ENCODE measurements at regions not wholly inside any gene's neighbourhood (a gene's known extent, or its start where the extent isn't known, plus 50 kb on each side); places are given as distances from the start of the nearest gene placed in this dataset.
"Not testable (repeated sequence)": the region's sequence is repeated elsewhere in the genome, so short reads cannot be mapped to it uniquely, and the experiment has no call there.

DNA sequence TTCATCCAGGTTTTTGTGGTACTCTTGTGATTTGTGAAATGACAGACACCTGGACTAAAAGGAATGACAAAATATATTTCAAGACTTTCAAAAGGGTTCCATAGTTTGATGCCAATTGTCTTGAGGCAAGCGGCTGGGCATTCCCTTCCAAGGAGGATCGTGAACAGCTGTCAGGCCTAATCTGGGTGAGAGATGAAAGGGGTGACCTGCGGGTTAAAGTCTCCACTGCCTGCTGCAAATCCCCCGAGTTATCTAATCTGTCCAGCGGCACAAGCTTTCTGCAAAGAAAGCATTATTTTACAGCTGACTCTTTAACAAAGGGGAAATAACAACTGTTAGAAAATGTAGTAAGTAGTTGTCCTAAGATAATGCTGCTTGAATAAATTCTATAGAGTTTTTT lies 128.7 kb upstream of the MB21D2 start:
- no peaks in the 10 kb centered on the region for H3K9me3 ChIP-seq (ENCODE audit: insufficient read depth, low read depth, low read length)
- no peaks in the 10 kb centered on the region for H3K27me3 ChIP-seq (ENCODE audit: insufficient read depth, low read length)
- H3K9ac ChIP-seq (ENCODE audit: low read depth, low read length) = no peak overlapping the region
- H3K4me3 ChIP-seq (ENCODE audit: low read length) = no peak overlapping the region
- WGBS = 83% methylated on average over 5 of the region's 5 CpGs
- H3K27ac ChIP-seq (ENCODE audit: low read depth, low read length) = no peak overlapping the region
- H3K36me3 ChIP-seq (ENCODE audit: insufficient read depth, low read length) = no peaks in the 10 kb centered on the region
- no peaks in the 10 kb centered on the region for H3K4me1 ChIP-seq (ENCODE audit: insufficient read depth, low read length)

DNA sequence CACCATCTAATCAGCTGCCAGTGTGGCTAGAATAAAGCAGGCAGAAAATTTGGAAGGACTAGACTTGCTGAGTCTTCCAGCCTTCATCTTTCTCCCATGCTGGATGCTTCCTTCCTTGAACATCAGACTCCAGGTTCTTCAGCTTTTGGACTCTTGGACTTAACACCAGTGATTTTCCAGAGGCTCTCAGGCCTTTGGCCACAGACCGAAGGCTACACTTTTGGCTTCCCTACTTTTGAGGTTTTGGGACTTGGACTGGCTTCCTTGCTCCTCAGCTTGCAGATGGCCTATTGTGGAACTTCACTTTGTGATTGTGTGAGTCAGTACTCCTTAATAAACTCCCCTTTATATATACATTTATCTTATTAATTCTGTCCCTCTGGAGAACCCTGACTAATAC lies 129.8 kb upstream of the MB21D2 start:
- not testable (repeated sequence) for H3K36me3 ChIP-seq (ENCODE audit: insufficient read depth, low read length); H3K27me3 ChIP-seq (ENCODE audit: insufficient read depth, low read length); H3K9me3 ChIP-seq (ENCODE audit: insufficient read depth, low read depth, low read length); H3K9ac ChIP-seq (ENCODE audit: low read depth, low read length); H3K27ac ChIP-seq (ENCODE audit: low read depth, low read length); H3K4me1 ChIP-seq (ENCODE audit: insufficient read depth, low read length); H3K4me3 ChIP-seq (ENCODE audit: low read length)
- WGBS = 97% methylated on average over 1 of the region's 1 CpG

DNA sequence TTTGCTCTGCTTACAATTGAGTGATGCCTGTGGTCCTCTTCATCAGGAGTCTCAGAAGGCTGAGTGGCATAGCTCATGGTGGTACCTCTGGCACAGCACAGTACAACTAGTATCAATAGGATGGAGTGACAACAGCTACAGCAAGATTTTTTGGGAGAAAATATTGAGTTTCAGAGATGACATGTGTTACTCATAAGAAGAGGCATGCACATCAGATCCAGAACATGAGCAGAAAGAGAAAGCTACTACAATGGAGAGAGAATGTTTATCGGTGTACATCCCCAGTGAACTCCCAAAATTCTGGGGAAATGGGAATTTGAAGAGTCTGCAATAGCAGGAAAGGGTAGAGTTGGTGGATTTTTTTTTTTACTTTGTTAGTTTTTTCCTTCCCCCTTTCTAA lies 130.5 kb upstream of the MB21D2 start:
- WGBS = 100% methylated on average over 1 of the region's 1 CpG
- Histone ChIP-seq H3K36me3 (ENCODE audit: insufficient read depth, low read length) (no peaks in the 10 kb centered on the region), H3K9ac (ENCODE audit: low read depth, low read length) (no peak overlapping the region), H3K27me3 (ENCODE audit: insufficient read depth, low read length) (no peaks in the 10 kb centered on the region), H3K27ac (ENCODE audit: low read depth, low read length) (no peak overlapping the region), H3K9me3 (ENCODE audit: insufficient read depth, low read depth, low read length) (no peaks in the 10 kb centered on the region), H3K4me1 (ENCODE audit: insufficient read depth, low read length) (no peaks in the 10 kb centered on the region), H3K4me3 (ENCODE audit: low read length) (no peak overlapping the region)

DNA sequence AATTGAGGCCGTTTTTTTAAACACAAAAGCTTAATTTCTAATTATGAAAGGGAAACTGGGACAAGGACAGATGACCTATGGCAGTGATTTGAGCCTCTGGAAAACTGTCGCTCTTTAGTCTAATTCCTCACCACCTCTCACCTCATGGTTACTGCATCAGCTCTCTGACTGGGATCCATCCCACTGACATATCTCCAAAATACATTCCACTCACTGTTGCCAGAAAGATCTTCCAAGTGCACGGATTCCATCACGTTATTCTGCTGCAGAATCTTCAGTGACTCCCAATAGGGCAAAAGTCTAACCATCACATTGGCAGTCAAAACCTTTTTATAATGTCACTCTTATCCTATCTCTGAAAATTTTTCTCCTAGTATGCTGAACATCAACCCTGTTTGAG lies 132.3 kb upstream of the MB21D2 start:
- H3K27me3 ChIP-seq (ENCODE audit: insufficient read depth, low read length) = no peaks in the 10 kb centered on the region
- no peak overlapping the region for H3K27ac ChIP-seq (ENCODE audit: low read depth, low read length)
- no peaks in the 10 kb centered on the region for H3K9me3 ChIP-seq (ENCODE audit: insufficient read depth, low read depth, low read length)
- H3K9ac ChIP-seq (ENCODE audit: low read depth, low read length) = no peak overlapping the region
- H3K4me3 ChIP-seq (ENCODE audit: low read length) = no peak overlapping the region
- H3K36me3 ChIP-seq (ENCODE audit: insufficient read depth, low read length) = no peaks in the 10 kb centered on the region
- no peaks in the 10 kb centered on the region for H3K4me1 ChIP-seq (ENCODE audit: insufficient read depth, low read length)
- 97% methylated on average over 4 of the region's 4 CpGs for WGBS

DNA sequence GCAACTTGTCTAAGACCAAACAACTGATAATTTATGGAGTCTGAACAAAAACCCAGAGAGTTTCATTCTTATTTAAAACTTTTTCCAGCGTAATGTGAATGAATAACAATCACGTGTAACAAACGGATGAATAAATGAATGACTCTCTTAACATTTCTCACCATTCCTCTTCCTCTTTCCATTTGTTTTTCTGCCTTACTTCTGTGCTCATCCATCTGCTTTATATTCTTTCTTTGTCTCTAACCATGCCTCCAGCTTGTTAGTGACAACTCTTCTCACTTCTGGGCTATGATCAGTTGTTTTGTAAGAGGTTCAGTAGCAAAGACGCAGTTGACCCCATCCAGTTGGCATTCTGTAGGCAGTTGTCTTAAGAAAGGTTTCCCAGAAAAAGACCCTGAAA lies 133.7 kb upstream of the MB21D2 start:
- Histone ChIP-seq H3K9ac (ENCODE audit: low read depth, low read length) (no peak overlapping the region), H3K27ac (ENCODE audit: low read depth, low read length) (no peak overlapping the region), H3K27me3 (ENCODE audit: insufficient read depth, low read length) (no peaks in the 10 kb centered on the region), H3K36me3 (ENCODE audit: insufficient read depth, low read length) (no peaks in the 10 kb centered on the region), H3K9me3 (ENCODE audit: insufficient read depth, low read depth, low read length) (no peaks in the 10 kb centered on the region), H3K4me1 (ENCODE audit: insufficient read depth, low read length) (no peaks in the 10 kb centered on the region), H3K4me3 (ENCODE audit: low read length) (no peak overlapping the region)
- 96% methylated on average over 4 of the region's 4 CpGs for WGBS

DNA sequence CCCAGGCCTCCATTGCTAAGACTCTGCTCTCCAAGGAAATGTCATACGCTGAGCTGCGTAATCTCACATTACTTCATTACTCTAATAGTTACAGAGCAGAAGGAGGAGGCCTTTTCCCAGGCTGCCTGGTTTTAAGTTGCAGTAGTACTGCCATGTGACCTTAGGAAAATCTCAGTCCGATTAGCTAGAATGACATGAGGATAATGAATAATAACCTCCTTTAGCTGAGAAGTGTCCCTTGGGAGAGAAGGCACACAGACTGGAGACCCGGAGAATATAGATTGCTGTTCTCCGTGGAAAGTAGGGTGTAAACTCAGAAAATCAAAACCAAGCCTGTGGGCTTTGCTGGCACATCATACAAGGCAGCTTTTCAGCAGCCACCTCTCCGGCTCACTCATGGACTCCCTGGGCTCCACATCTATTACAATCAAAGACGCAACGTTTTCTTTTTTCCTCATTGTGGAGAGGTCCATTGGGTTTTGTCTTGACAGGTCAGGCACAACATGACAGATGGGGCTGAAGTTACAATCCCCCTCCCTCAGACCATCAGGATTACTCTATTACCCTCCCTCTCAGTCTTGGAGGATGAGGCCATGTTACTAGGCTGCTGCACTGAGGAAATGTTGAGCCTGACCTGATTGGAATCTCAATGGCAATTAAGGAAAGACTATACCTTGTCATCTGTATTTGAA lies 134.8 kb upstream of the MB21D2 start:
- Histone ChIP-seq H3K4me3 (ENCODE audit: low read length) (no peak overlapping the region), H3K9me3 (ENCODE audit: insufficient read depth, low read depth, low read length) (no peaks in the 10 kb centered on the region), H3K27me3 (ENCODE audit: insufficient read depth, low read length) (no peaks in the 10 kb centered on the region), H3K4me1 (ENCODE audit: insufficient read depth, low read length) (no peaks in the 10 kb centered on the region), H3K36me3 (ENCODE audit: insufficient read depth, low read length) (no peaks in the 10 kb centered on the region), H3K27ac (ENCODE audit: low read depth, low read length) (no peak overlapping the region), H3K9ac (ENCODE audit: low read depth, low read length) (no peak overlapping the region)
- WGBS = 93% methylated on average over 8 of the region's 8 CpGs

DNA sequence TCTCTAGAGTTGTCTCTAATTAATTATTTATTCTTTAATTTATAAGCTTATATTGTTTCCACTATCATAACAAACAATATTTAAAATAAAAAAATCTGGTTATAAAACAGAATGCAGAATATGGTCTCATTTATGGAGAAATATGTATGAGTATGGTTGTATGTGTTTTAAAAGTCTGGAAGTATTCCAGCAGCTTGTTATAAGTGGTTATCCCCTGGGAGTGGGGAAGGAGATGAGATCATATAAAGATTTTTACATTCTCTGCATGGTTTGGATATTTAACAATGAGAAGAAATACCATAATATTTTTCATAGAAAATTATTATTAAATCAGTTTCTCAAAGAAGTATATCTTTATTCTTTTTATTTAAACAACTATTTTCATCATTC lies 135.4 kb upstream of the MB21D2 start:
- Histone ChIP-seq H3K27ac (ENCODE audit: low read depth, low read length) (no peak overlapping the region), H3K27me3 (ENCODE audit: insufficient read depth, low read length) (no peaks in the 10 kb centered on the region), H3K9me3 (ENCODE audit: insufficient read depth, low read depth, low read length) (no peaks in the 10 kb centered on the region)

DNA sequence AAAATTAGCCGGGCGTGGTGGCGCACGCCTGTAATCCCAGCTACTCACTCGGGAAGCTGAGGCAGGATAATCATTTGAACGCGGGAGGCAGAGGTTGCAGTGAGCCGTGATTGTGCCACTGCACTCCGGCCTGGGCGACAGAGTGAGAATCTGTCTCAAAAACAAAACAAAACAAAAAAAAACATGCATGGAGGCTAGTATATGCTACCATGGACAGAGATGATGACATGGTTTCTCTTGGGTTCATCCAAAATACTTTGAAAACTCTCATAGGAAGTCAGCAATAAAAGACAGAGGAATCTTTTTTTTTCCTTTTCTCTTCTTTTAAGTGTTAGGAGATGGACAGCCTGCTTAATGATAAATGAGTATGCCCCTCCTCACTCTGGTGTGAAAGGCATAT lies 137.7 kb upstream of the MB21D2 start:
- Histone ChIP-seq H3K9ac (ENCODE audit: low read depth, low read length) (no peak overlapping the region), H3K27ac (ENCODE audit: low read depth, low read length) (no peak overlapping the region), H3K4me1 (ENCODE audit: insufficient read depth, low read length) (no peaks in the 10 kb centered on the region), H3K9me3 (ENCODE audit: insufficient read depth, low read depth, low read length) (no peaks in the 10 kb centered on the region), H3K4me3 (ENCODE audit: low read length) (no peak overlapping the region), H3K27me3 (ENCODE audit: insufficient read depth, low read length) (no peaks in the 10 kb centered on the region), H3K36me3 (ENCODE audit: insufficient read depth, low read length) (no peaks in the 10 kb centered on the region)
- 89% methylated on average over 10 of the region's 10 CpGs for WGBS

More for the DNA sequence above, 135.4 kb upstream of the MB21D2 start:
- no peak overlapping the region for H3K9ac ChIP-seq (ENCODE audit: low read depth, low read length)
- no peak overlapping the region for H3K4me3 ChIP-seq (ENCODE audit: low read length)
- H3K4me1 ChIP-seq (ENCODE audit: insufficient read depth, low read length) = no peaks in the 10 kb centered on the region
- no peaks in the 10 kb centered on the region for H3K36me3 ChIP-seq (ENCODE audit: insufficient read depth, low read length)

DNA sequence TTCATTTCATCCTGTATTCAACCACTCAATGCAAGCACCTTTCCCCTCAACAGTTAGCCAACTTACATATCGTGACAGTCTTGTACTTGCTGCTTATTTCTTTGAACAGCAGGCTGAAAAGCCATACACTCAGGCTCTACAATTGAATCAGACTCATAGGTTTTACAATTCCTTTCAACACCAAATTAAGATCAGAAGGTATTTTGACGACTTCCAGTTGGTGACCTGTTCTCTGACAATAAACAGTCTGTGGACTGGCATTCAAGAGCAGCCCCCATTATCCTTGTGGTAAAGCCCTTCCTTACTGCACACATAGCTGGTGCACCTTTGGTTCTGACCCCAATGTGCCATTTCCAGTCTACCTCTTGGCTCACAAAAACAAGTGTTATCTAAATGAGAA lies 140.0 kb upstream of the MB21D2 start:
- Histone ChIP-seq H3K27me3 (ENCODE audit: insufficient read depth, low read length) (no peaks in the 10 kb centered on the region), H3K27ac (ENCODE audit: low read depth, low read length) (no peak overlapping the region), H3K9ac (ENCODE audit: low read depth, low read length) (no peak overlapping the region), H3K9me3 (ENCODE audit: insufficient read depth, low read depth, low read length) (no peaks in the 10 kb centered on the region), H3K4me3 (ENCODE audit: low read length) (no peak overlapping the region), H3K36me3 (ENCODE audit: insufficient read depth, low read length) (no peaks in the 10 kb centered on the region), H3K4me1 (ENCODE audit: insufficient read depth, low read length) (no peaks in the 10 kb centered on the region)
- 86% methylated on average over 2 of the region's 2 CpGs for WGBS

DNA sequence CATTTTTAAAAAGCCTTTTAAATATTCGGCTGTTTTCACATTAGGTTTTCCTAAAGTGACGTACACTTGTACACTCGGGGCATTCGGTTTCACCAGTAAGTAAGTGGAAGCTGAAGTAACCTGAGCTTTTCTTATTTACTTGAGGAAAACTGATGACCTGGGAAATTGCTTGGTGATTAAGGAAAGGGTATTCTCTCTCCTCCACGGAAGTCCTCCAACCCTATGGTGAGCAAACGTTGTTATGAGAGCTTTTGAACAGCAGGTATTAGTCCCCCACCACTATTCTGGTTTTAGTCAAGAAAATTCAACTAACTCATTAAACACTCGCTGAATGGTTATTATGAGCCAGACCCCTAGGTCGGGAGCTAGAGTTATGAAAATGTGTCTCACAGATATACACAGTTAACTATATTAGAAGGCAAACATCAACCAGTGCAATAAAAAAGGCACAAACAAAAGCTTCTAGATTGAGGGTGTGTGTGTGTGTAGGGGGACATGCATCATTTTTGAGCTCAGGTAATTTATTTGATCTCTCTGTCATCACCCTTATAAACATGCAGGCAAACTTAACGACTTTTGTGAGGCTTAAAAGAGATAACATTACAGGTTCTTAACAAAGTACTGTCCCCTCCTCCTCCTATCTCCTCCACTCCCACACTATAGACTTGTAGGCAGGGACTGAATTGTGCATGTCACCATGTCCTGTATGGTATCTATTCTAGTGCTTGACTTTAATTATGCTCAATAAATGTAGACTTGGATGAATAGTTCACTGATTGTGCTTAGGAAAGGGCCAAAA lies 143.3 kb upstream of the MB21D2 start:
- Histone ChIP-seq H3K4me1 (ENCODE audit: insufficient read depth, low read length) (no peaks in the 10 kb centered on the region), H3K9ac (ENCODE audit: low read depth, low read length) (no peak overlapping the region), H3K27ac (ENCODE audit: low read depth, low read length) (no peak overlapping the region), H3K4me3 (ENCODE audit: low read length) (no peak overlapping the region), H3K27me3 (ENCODE audit: insufficient read depth, low read length) (no peaks in the 10 kb centered on the region), H3K9me3 (ENCODE audit: insufficient read depth, low read depth, low read length) (no peaks in the 10 kb centered on the region), H3K36me3 (ENCODE audit: insufficient read depth, low read length) (no peaks in the 10 kb centered on the region)
- 99% methylated on average over 7 of the region's 9 CpGs for WGBS

DNA sequence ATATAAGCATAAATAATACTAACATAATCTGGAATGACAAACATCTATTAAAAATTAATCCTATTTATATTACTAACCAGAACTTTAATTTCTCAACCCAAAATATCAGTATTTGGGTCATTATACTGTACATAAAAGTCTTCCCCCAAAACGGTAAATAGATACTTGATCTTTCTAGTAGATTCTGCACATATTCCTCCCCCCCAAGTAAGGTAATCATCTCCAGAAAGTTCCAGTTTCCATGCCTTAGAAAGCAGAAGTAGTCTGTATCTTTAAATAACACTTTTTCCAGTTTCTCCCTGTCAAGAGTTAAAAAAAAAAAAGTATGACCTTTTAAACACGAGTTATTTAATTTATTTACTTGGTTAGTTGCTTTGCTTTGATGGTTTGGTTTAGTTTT lies 150.7 kb upstream of the MB21D2 start:
- Histone ChIP-seq H3K9ac (ENCODE audit: low read depth, low read length) (no peak overlapping the region), H3K27me3 (ENCODE audit: insufficient read depth, low read length) (no peaks in the 10 kb centered on the region), H3K27ac (ENCODE audit: low read depth, low read length) (no peak overlapping the region), H3K4me3 (ENCODE audit: low read length) (no peak overlapping the region), H3K4me1 (ENCODE audit: insufficient read depth, low read length) (no peaks in the 10 kb centered on the region), H3K36me3 (ENCODE audit: insufficient read depth, low read length) (no peaks in the 10 kb centered on the region), H3K9me3 (ENCODE audit: insufficient read depth, low read depth, low read length) (no peaks in the 10 kb centered on the region)
- WGBS = 92% methylated on average over 2 of the region's 2 CpGs

Data from HUES64 (cell line).